GM12892 (cell line): ENCODE measurements at regions not wholly inside any gene's neighbourhood (a gene's known extent, or its start where the extent isn't known, plus 50 kb on each side); places are given as distances from the start of the nearest gene placed in this dataset.

Source experiments
- POLR2A ChIP-seq: IDR thresholded peaks from 2 replicates; pipeline ENCODE4 v1.6.1; 2011; ENCODE audit warnings: low read depth, low read length, control low read depth
- POLR2AphosphoS5 ChIP-seq: IDR thresholded peaks from 2 replicates; pipeline ENCODE4 v1.6.1; 2011; ENCODE audit warnings: low read depth, low read length, control low read depth
- TAF1 ChIP-seq: IDR thresholded peaks from 2 replicates; pipeline ENCODE4 v1.6.1; 2011; ENCODE audit warnings: low read depth, mild to moderate bottlenecking, control low read depth, low read length, borderline replicate concordance

- TF ChIP-seq POLR2A (no peak), POLR2AphosphoS5 (no peak), TAF1 (no peak)
These were observed 151.3 kb upstream of the JADE1 start for GRCh38 chr4:128658214-128658631.
